Neuronal stem cell (in vitro differentiated cells): ENCODE measurements at regions not wholly inside any gene's neighbourhood (a gene's known extent, or its start where the extent isn't known, plus 50 kb on each side); places are given as distances from the start of the nearest gene placed in this dataset.
A peak's percentile ranks its signal among the peaks of the same experiment; 100 is the strongest.

ENCODE experiments used
- DNase-seq: peaks from one replicate; pipeline ENCODE4 v3.0.0-alpha.2; 2013; ENCODE audit warnings: low spot score
- H2AFZ ChIP-seq: one replicate; pipeline ENCODE4 v1.6.1; 2013; ENCODE audit warnings: mild to moderate bottlenecking, low read length, inconsistent platforms
- H2AK5ac ChIP-seq: 2 replicates; pipeline ENCODE4 v1.6.1; 2013; ENCODE audit warnings: low read depth, mild to moderate bottlenecking, inconsistent platforms, low read length, moderate library complexity, mixed read lengths
- H2BK120ac ChIP-seq: 2 replicates; pipeline ENCODE4 v1.6.1; 2013; ENCODE audit warnings: low read depth, mild to moderate bottlenecking, inconsistent platforms, low read length, moderate library complexity, mixed read lengths
- H2BK12ac ChIP-seq: one replicate; pipeline ENCODE4 v1.6.1; 2013; ENCODE audit warnings: low read length, inconsistent platforms
- H2BK15ac ChIP-seq: 2 replicates; pipeline ENCODE4 v1.6.1; 2013; ENCODE audit warnings: mild to moderate bottlenecking, low read length, inconsistent platforms, mixed read lengths
- H2BK5ac ChIP-seq: one replicate; pipeline ENCODE4 v1.6.1; 2013; ENCODE audit warnings: inconsistent platforms, mild to moderate bottlenecking, low read length, moderate library complexity
- H3K14ac ChIP-seq: one replicate; pipeline ENCODE4 v1.6.1; 2013; ENCODE audit warnings: low read length, inconsistent platforms
- H3K18ac ChIP-seq: 2 replicates; pipeline ENCODE4 v1.6.1; 2013; ENCODE audit warnings: low read length, inconsistent platforms
- H3K23ac ChIP-seq: 2 replicates; pipeline ENCODE4 v1.6.1; 2013; ENCODE audit warnings: low read depth, mild to moderate bottlenecking, mixed read lengths, low read length, inconsistent platforms; ENCODE audit not compliant: poor library complexity
- H3K27ac ChIP-seq: replicated peaks from 3 replicates; pipeline ENCODE4 v1.5.1; 2013; ENCODE audit warnings: low read length, inconsistent platforms
- H3K27me3 ChIP-seq, 3 experiments: 2 replicates each; pipeline ENCODE4 v1.6.1; 2013; ENCODE audit warnings: low read length in 3 of 3, mild to moderate bottlenecking in 2 of 3, inconsistent platforms in 1 of 3, low read depth in 1 of 3, mixed read lengths in 1 of 3, moderate library complexity in 1 of 3; ENCODE audit not compliant: control insufficient read depth in 3 of 3, insufficient read depth in 3 of 3
- H3K36me3 ChIP-seq, 2 donors: replicated peaks in 1 of 2; 2 replicates each; pipeline ENCODE4 v1.6.1; 2013; ENCODE audit warnings: low read length in 2 of 2; ENCODE audit not compliant: control insufficient read depth in 2 of 2, insufficient read depth in 2 of 2
- H3K4ac ChIP-seq: 2 replicates; pipeline ENCODE4 v1.6.1; 2013; ENCODE audit warnings: inconsistent platforms, mild to moderate bottlenecking, low read length, moderate library complexity
- H3K4me1 ChIP-seq, 2 donors: 1 replicate in 1 of 2; 2 replicates in 1 of 2; pipeline ENCODE4 v1.6.1; 2013; ENCODE audit warnings: low read length in 2 of 2, low read depth in 1 of 2; ENCODE audit not compliant: control insufficient read depth in 2 of 2, insufficient read depth in 1 of 2
- H3K4me2 ChIP-seq: one replicate; pipeline ENCODE4 v1.6.1; 2013; ENCODE audit warnings: mild to moderate bottlenecking, low read length, inconsistent platforms; ENCODE audit not compliant: insufficient read depth, poor library complexity, severe bottlenecking
- H3K4me3 ChIP-seq, 2 donors: 2 replicates each; pipeline ENCODE4 v1.5.1; 2013; ENCODE audit warnings: low read length in 2 of 2, mild to moderate bottlenecking in 2 of 2, inconsistent platforms in 1 of 2, moderate library complexity in 1 of 2
- H3K79me1 ChIP-seq: one replicate; pipeline ENCODE4 v1.6.1; 2013; ENCODE audit warnings: low read depth, mild to moderate bottlenecking, inconsistent platforms, low read length, moderate library complexity
- H3K9ac ChIP-seq: one replicate; pipeline ENCODE4 v1.6.1; 2013; ENCODE audit warnings: mild to moderate bottlenecking, low read depth, low read length, inconsistent platforms; ENCODE audit not compliant: poor library complexity
- H3K9me3 ChIP-seq, 2 donors: replicated peaks in 1 of 2; 2 replicates each; pipeline versions ENCODE3 to v1.6.1; 2013; ENCODE audit warnings: low read length in 2 of 2, mild to moderate bottlenecking in 2 of 2, inconsistent platforms in 1 of 2, low read depth in 1 of 2, mixed read lengths in 1 of 2, moderate library complexity in 1 of 2; ENCODE audit not compliant: control insufficient read depth in 2 of 2, insufficient read depth in 1 of 2
- H4K8ac ChIP-seq: one replicate; pipeline ENCODE4 v1.6.1; 2013; ENCODE audit warnings: low read depth, mild to moderate bottlenecking, inconsistent platforms, low read length, moderate library complexity
- H4K91ac ChIP-seq: one replicate; pipeline ENCODE4 v1.6.1; 2013; ENCODE audit warnings: low read length, low read depth, mild to moderate bottlenecking, inconsistent platforms; ENCODE audit not compliant: poor library complexity
- WGBS, 2 donors: extraction: QIAGEN DNeasy Blood & Tissue Kit; methylation state at CpG; one replicate each; pipeline ENCODE4 v1.1.7; 2013; ENCODE audit warnings: missing lambda C conversion rate in 2 of 2, mixed read lengths in 1 of 2; ENCODE audit not compliant: insufficient read length in 2 of 2, insufficient replicate concordance in 1 of 2; ENCODE audit errors: extremely low coverage in 2 of 2; 5-methylcytosine and 5-hydroxymethylcytosine counted together

GRCh38 chr4:34258176-34258575, 1986.1 kb downstream of the ARAP2 start:
- WGBS, 2 donors, result no CpG with 5 or more reads among the region's 2 CpGs
- H2BK15ac ChIP-seq, result no peak overlapping the region
- H3K9ac ChIP-seq, result no peak overlapping the region
- peaks cover 0 to 2% of the 10 kb centered on the region in 2 donors for H3K9me3 ChIP-seq
- no peak overlapping the region for H4K8ac ChIP-seq
- no peak for DNase-seq
- no peak overlapping the region for H2AFZ ChIP-seq
- H4K91ac ChIP-seq, result no peak overlapping the region
- H3K23ac ChIP-seq, result no peak overlapping the region
- H2AK5ac ChIP-seq, result no peak overlapping the region
- no peak overlapping the region for H3K14ac ChIP-seq
- H3K79me1 ChIP-seq, result no peaks in the 10 kb centered on the region
- no peak overlapping the region for H3K27ac ChIP-seq
- no peak overlapping the region for H2BK5ac ChIP-seq
- H3K18ac ChIP-seq, result no peak overlapping the region
- no peaks in the 10 kb centered on the region for H3K36me3 ChIP-seq
- no peak overlapping the region for H3K4me2 ChIP-seq
- no peak overlapping the region for H3K4me3 ChIP-seq
- no peaks in the 10 kb centered on the region for H3K27me3 ChIP-seq
- H2BK12ac ChIP-seq, result no peak overlapping the region
- no peak overlapping the region for H3K4ac ChIP-seq
- peaks cover 0 to 2% of the 10 kb centered on the region in 2 donors for H3K4me1 ChIP-seq
- H2BK120ac ChIP-seq, result no peak overlapping the region

- Histone ChIP-seq H2BK15ac (peak overlapping the region; percentile 43), H3K27me3 (no peaks in the 10 kb centered on the region)
- no peak for DNase-seq
Observed at GRCh38 chr4:34261799-34262314, 1982.5 kb downstream of the ARAP2 start.

GRCh38 chr4:34269613-34270012, 1974.7 kb downstream of the ARAP2 start:
- DNase-seq, result no peak
- no peak overlapping the region for H2BK5ac ChIP-seq
- H3K27ac ChIP-seq, result no peak overlapping the region
- no peak overlapping the region for H3K4me3 ChIP-seq
- no peak overlapping the region for H2BK120ac ChIP-seq
- H3K4me1 ChIP-seq, result no peaks in the 10 kb centered on the region
- no CpG with 5 or more reads among the region's 1 CpG for WGBS, 2 donors
- H3K14ac ChIP-seq, result no peak overlapping the region
- H2BK15ac ChIP-seq, result no peak overlapping the region
- no peak overlapping the region for H4K8ac ChIP-seq
- no peak overlapping the region for H3K4ac ChIP-seq
- H3K4me2 ChIP-seq, result no peak overlapping the region
- H3K23ac ChIP-seq, result no peak overlapping the region
- H3K9me3 ChIP-seq, result no peaks in the 10 kb centered on the region
- H2BK12ac ChIP-seq, result no peak overlapping the region
- no peak overlapping the region for H3K18ac ChIP-seq
- no peak overlapping the region for H2AFZ ChIP-seq
- H3K27me3 ChIP-seq, result no peaks in the 10 kb centered on the region
- no peak overlapping the region for H3K9ac ChIP-seq
- no peaks in the 10 kb centered on the region for H3K36me3 ChIP-seq
- H2AK5ac ChIP-seq, result no peak overlapping the region
- H3K79me1 ChIP-seq, result no peaks in the 10 kb centered on the region
- H4K91ac ChIP-seq, result no peak overlapping the region

More at GRCh38 chr4:34261799-34262314, 1982.5 kb downstream of the ARAP2 start:
- Histone ChIP-seq H3K36me3 (no peaks in the 10 kb centered on the region), H3K27ac (no peak overlapping the region), H3K18ac (peak overlapping the region; percentile 81), H3K79me1 (no peaks in the 10 kb centered on the region), H2BK5ac (no peak overlapping the region), H4K91ac (no peak overlapping the region), H3K14ac (no peak overlapping the region), H3K4me2 (no peak overlapping the region), H3K4ac (peak overlapping the region; percentile 66), H2BK12ac (peak overlapping the region; percentile 58), H4K8ac (peak overlapping the region; percentile 52), H3K4me1 (peaks cover 0 to 2% of the 10 kb centered on the region in 2 donors), H2AK5ac (peak overlapping the region; percentile 5), H3K9me3 (peaks cover 0 to 2% of the 10 kb centered on the region in 2 donors), H3K9ac (peak overlapping the region; percentile 44), H2AFZ (peak overlapping the region; percentile 11), H3K4me3 (no peak overlapping the region), H2BK120ac (no peak overlapping the region), H3K23ac (peak overlapping the region; percentile 73)
- no CpG with 5 or more reads among the region's 2 CpGs for WGBS, 2 donors

- no peak overlapping the region for H3K4me3 ChIP-seq
- H3K4me2 ChIP-seq, result no peak overlapping the region
- no peak overlapping the region for H2BK12ac ChIP-seq
- no peaks in the 10 kb centered on the region for H3K4me1 ChIP-seq
- H2BK120ac ChIP-seq, result no peak overlapping the region
- no peaks in the 10 kb centered on the region for H3K9me3 ChIP-seq
- H3K79me1 ChIP-seq, result no peaks in the 10 kb centered on the region
- DNase-seq, result no peak
- H3K9ac ChIP-seq, result no peak overlapping the region
- no peak overlapping the region for H4K8ac ChIP-seq
- no peak overlapping the region for H3K27ac ChIP-seq
- no peak overlapping the region for H2AFZ ChIP-seq
- no CpG with 5 or more reads among the region's 5 CpGs for WGBS, 2 donors
- H4K91ac ChIP-seq, result no peak overlapping the region
- no peaks in the 10 kb centered on the region for H3K27me3 ChIP-seq
- H2BK5ac ChIP-seq, result no peak overlapping the region
- H2AK5ac ChIP-seq, result no peak overlapping the region
- H2BK15ac ChIP-seq, result no peak overlapping the region
- H3K18ac ChIP-seq, result no peak overlapping the region
- H3K4ac ChIP-seq, result no peak overlapping the region
- no peak overlapping the region for H3K14ac ChIP-seq
- no peaks in the 10 kb centered on the region for H3K36me3 ChIP-seq
- no peak overlapping the region for H3K23ac ChIP-seq
Observed at GRCh38 chr4:34271479-34272355, 1972.6 kb downstream of the ARAP2 start.
